ENCODE measurements at regions not wholly inside any gene's neighbourhood (a gene's known extent, or its start where the extent isn't known, plus 50 kb on each side); places are given as distances from the start of the nearest gene placed in this dataset.

DNA sequence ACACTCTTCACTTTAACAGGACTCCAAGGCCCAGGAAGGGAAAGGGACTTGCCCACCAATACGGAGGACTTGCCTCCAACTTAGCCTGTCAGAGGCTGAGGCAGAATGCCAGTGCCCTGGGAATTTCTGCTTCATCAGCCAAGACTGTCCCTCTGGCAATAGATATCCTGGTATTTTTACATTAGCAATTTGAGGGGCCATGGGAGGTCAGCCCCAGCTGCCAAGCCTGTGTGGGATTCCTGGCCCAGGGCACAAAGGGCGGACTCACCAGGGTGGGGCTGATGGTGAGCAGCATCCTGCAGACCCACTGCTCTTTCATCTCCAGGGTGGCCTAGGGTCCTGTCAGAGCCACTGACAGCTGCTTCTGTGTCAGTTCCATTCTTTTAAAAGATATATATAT lies 78.3 kb upstream of the CIBAR2 start:
- Mint-ChIP-seq H3K4me1 (ENCODE audit: low read depth) (no peaks in the 10 kb centered on the region), H3K27ac (no peak overlapping the region), H3K9me3 (no peaks in the 10 kb centered on the region), H3K4me3 (no peak overlapping the region), H3K36me3 (ENCODE audit: low read depth) (no peaks in the 10 kb centered on the region), H3K27me3 (ENCODE audit: low read depth) (peaks cover 5% of the 10 kb centered on the region)

DNA sequence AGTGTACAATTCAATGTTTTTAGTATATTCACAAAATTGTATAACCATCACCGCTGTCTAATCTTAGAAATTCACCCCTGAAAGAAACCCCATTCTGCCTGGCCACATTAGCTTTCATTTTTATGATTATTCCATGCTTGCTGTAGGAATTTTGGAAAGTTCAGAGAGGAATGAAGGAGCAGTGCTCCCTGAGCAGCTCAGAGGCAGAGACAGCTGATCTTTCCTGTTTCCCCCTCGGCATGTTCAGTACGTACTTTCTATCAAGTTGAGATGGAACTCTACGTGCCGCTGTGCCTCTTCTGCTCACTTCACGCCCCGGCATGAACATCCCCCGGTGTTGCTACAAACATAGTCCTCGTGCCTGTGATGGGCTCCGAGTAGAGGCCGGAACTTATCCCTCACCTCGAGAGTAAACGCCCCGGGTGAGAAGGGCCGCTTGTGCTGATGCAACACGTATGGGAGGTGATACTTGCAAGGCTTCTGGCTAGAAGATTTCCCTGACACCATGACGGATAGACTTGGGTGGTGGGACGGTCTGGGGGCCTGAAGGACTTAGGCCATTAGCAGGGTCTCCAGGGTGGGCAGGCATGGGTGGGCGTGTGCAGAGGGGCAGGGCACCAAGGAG lies 79.2 kb upstream of the CIBAR2 start:
- Mint-ChIP-seq H3K27ac (no peak overlapping the region), H3K4me1 (ENCODE audit: low read depth) (no peaks in the 10 kb centered on the region), H3K9me3 (no peaks in the 10 kb centered on the region), H3K36me3 (ENCODE audit: low read depth) (no peaks in the 10 kb centered on the region), H3K4me3 (no peak overlapping the region), H3K27me3 (ENCODE audit: low read depth) (peaks cover 5% of the 10 kb centered on the region)

DNA sequence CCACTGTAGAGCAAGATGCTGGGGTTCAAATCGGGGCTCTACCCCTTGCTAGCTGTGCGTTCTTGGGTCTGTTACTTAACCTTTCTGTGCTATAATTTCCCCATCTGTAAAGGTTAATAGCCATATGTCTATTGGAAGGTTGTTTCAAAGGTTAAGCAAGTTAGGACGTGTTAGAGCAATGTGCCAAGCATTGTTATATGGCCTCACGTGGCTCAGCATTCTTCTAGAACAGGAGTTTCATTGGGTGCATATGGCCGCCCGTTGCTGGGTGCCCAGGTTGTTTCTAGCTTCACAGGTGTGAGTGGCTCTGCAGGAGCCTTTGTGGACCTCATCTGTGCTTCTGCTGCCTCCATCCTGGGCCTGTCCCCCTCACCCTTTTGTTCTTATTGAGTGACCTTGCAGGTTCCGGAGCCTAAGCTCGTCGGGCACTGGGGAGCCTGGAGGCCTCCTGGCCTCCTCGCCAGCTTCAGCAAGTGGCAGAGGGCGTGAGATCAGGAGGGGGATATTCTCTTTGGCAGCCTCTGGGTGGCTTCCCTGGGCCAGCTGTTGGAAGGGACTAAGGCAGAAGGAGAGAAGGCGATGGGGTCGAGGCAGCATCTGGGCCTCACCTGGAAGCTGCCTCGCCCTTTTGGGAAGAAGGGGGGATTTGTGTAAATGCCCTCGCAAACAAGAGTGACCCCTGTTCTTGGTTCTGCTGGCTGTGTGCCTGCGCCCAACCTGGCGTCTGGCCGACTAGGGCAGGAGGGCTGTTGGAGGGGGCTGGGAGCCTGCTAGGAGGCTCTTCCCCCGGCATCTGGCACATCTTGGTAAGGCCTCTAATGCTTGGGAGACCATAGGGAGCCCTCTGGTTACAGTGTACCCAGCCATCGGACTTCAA lies 80.2 kb upstream of the CIBAR2 start:
- peaks cover 5% of the 10 kb centered on the region for H3K27me3 Mint-ChIP-seq (ENCODE audit: low read depth)
- no peak overlapping the region for H3K27ac Mint-ChIP-seq
- no peaks in the 10 kb centered on the region for H3K4me1 Mint-ChIP-seq (ENCODE audit: low read depth)
- no peaks in the 10 kb centered on the region for H3K36me3 Mint-ChIP-seq (ENCODE audit: low read depth)
- no peak overlapping the region for H3K4me3 Mint-ChIP-seq
- H3K9me3 Mint-ChIP-seq = no peaks in the 10 kb centered on the region

DNA sequence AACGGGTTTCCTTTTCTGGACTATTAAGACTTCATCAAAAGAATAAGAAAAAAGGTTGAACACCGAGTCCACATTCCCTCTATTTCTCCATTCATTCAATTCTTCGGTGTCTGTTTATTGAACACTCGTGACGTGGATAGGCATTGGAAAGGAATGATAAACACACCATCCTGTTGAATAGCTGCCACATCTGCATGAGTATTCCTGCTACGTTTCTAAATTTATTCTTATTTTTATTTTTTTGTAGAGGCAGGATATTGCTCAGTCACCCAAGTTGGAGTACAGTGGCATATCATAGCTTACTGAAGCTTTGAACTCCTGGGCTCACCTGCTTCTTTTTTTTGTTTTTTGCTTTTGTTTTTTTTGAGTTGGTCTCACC lies 80.8 kb upstream of the CIBAR2 start:
- Mint-ChIP-seq H3K9me3 (no peaks in the 10 kb centered on the region), H3K27ac (no peak overlapping the region), H3K4me3 (no peak overlapping the region), H3K36me3 (ENCODE audit: low read depth) (no peaks in the 10 kb centered on the region), H3K4me1 (ENCODE audit: low read depth) (no peaks in the 10 kb centered on the region), H3K27me3 (ENCODE audit: low read depth) (peaks cover 5% of the 10 kb centered on the region)

DNA sequence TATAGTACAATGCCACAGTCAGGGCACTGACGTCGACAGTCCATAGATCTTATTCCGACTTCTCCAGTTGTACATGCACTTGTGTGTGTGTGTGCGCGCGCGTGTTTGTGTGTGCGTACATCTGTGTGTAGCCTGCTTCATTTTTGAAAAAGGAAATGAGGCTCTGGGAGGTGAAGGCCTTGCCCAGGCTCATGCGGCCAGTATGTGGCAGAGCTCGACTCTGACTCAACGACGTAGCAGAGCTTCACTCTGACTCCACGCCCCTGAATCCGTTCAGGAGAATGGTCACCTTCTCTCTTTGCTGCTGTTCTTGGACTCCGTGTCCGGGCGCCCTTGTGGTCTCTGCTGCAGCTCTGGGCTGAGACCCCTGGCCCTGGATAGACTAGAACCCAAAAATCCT lies 81.6 kb upstream of the CIBAR2 start:
- Mint-ChIP-seq H3K4me1 (ENCODE audit: low read depth) (no peaks in the 10 kb centered on the region), H3K27ac (no peak overlapping the region), H3K36me3 (ENCODE audit: low read depth) (no peaks in the 10 kb centered on the region), H3K27me3 (ENCODE audit: low read depth) (peaks cover 4% of the 10 kb centered on the region), H3K4me3 (no peak overlapping the region), H3K9me3 (no peaks in the 10 kb centered on the region)

DNA sequence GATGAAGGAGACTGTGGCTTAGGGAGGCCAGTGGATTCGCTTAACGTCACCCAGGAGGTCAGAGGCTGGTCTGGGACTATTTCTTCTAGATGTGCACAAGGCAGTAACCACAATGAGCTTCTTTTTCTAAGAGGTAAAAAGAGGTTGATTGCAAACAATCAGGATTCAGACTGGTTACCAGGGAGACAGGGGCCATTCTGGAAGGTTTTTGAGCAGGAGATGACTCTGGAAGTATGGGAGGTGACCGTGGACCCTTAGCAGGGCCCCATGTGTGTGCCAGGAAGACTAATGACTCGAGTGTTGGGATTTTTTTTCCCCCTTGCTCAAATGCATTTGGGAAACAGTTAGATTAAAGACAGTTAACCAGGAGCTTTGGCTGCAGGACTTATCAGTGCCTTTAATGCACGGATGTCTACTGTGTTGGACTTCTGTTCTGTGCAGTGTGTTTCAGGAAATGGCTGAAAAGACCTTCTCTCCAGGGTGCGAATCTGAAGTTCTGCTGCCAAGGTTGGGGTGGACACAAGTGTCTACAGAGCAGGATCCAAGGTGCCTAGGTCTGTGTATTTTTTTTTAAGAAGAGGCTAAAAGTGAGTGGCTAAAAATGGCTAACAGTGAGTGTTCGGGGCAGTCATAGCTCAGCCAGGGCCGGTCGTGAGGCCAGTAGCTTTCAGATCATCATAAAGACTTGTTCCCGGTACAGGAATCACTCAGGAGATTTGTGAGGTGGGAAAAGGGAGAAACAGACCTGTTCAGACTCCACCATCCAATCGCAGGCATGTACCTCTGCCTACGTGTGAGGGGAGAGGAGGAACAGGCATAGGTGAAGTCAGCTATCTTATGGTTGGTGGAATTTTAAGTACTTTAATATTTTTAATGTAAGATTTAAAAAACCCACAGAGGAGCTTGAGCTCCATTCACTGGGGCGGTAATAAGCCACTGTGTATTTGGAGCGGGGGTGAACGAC lies 82.3 kb upstream of the CIBAR2 start:
- no peak overlapping the region for H3K4me3 Mint-ChIP-seq
- H3K27me3 Mint-ChIP-seq (ENCODE audit: low read depth) = no peaks in the 10 kb centered on the region
- no peaks in the 10 kb centered on the region for H3K36me3 Mint-ChIP-seq (ENCODE audit: low read depth)
- no peaks in the 10 kb centered on the region for H3K4me1 Mint-ChIP-seq (ENCODE audit: low read depth)
- H3K9me3 Mint-ChIP-seq = no peaks in the 10 kb centered on the region
- H3K27ac Mint-ChIP-seq = no peak overlapping the region

DNA sequence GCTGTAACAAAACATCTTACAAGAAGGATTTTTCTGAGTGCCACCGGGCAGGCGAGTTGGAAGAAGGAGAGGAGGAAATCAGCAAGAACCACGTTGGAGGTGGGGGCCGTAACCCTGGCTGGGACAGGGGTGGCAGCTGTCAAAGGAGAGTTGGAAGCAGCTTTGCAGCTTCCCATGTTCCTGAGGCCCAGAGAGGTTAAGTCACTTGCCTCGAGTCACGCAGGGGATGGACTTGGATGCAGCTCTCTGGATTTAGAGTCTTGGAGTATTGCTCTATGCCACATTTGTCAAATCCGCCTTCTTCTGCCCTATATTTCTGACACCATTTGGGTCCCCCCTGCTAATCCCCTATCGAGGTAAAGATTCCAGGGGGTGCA lies 83.0 kb upstream of the CIBAR2 start:
- Mint-ChIP-seq H3K36me3 (ENCODE audit: low read depth) (no peaks in the 10 kb centered on the region), H3K4me1 (ENCODE audit: low read depth) (no peaks in the 10 kb centered on the region), H3K4me3 (no peak overlapping the region), H3K9me3 (no peaks in the 10 kb centered on the region), H3K27ac (no peak overlapping the region), H3K27me3 (ENCODE audit: low read depth) (no peaks in the 10 kb centered on the region)

DNA sequence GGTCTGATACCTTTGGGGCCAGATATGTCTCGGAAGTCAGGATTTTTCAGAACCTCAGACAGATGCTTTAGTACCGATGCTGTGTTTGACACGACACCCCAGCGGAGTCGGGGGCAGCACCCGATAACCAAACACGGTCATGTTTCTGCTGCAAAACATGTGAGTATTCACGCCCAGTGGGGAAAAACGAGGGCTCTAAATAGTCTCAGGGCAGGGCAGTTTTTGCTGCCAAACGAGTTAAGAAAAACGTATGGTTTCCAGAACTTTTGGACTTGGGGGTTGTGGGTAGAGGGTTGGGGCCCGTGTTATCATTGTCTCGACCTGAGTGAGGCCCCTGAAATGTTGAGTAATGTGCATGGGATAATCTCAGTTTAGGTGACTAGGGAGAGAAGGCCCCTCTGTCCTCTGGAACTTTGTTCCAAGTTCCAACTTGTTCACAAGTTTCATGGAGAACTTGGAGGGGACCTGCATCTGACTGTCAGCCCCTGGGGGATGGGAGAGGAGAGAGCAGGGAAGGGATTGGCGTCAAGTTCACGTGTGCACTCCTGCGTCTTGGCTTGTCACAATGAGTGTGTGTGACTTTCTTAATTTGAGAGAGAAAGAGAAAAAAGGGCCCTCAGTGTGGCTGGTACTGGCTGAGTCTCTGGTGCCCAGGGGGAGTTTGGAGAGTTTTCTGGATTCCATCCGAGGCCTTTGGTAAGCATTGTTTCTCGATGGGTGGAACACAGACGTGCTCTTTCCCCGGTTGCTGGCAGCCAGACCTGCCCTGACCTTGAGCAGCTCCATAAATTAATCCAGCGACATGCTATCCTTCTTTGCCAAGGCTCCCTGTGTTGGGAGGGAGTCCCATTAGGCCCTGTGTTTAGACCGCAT lies 83.9 kb upstream of the CIBAR2 start:
- Mint-ChIP-seq H3K9me3 (no peaks in the 10 kb centered on the region), H3K27me3 (ENCODE audit: low read depth) (no peaks in the 10 kb centered on the region), H3K4me3 (no peak overlapping the region), H3K36me3 (ENCODE audit: low read depth) (no peaks in the 10 kb centered on the region), H3K27ac (no peak overlapping the region), H3K4me1 (ENCODE audit: low read depth) (no peaks in the 10 kb centered on the region)

DNA sequence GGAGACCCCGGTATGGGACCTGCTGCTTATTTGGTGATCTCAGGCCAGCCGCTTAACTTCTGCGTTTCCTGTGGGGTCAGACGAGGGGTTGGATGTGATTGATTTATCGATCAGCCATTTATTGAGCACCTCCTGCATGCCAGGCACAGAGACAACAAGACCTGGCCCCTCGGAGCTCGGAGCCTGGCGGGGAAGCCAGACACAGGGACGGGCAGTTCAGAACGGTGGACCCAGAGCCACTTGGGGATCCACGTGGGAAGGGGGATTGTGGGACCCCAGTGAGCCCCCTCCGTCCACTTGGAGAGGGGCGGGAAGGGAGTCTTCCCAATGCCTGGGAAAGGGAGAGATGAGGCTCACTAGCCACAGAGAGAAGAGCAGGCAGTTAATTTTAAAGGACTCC lies 84.7 kb upstream of the CIBAR2 start:
- Mint-ChIP-seq H3K4me1 (ENCODE audit: low read depth) (no peaks in the 10 kb centered on the region), H3K27ac (no peak overlapping the region), H3K27me3 (ENCODE audit: low read depth) (no peaks in the 10 kb centered on the region), H3K9me3 (no peaks in the 10 kb centered on the region), H3K36me3 (ENCODE audit: low read depth) (no peaks in the 10 kb centered on the region), H3K4me3 (no peak overlapping the region)

DNA sequence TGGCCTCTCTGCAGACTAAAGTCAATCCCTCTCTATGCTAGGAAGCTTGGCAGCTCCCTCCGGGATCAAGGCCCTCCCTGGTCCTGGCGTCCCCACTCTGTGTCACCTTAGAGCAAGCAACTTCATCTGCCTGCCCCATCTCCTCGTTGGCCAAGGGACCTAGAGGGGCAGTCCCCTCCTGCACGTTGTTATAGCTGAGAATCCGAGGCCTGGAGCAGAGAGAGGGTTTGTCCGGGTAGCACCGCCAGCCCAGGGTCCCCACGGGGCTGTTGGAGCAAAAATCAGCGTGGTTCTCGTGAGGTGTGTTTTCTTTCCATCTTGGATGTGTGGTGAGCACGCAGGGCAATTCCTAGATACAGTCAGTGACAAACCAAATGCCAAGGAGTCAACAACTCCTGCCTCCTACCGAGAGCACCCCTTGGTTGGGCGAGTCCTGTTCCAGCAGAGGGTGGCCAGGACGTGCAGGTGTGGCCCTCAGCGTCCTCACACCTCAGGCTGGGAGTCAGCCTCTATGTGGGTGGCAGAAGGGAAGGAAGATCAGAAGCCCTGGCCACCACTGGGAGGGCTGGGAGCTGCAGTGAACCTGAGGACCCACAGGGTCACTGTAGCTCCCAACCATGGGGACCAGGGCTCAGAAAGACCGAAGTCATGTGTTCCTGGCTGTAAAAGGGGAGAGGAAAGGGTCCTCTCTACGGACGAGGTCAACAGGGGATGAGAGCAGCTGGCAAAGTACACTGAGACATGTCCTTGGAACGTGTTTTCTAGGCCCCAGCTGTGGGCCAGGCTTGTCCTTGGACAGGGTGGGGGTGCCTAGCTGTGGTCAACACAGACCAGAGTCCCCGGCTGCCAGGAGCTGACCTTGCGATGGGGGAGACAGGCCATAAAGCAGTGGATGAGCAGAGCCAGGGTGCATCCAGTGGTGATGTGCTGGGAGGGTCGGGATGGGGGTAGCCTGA lies 85.6 kb upstream of the CIBAR2 start:
- no peak overlapping the region for H3K27ac Mint-ChIP-seq
- H3K27me3 Mint-ChIP-seq (ENCODE audit: low read depth) = no peaks in the 10 kb centered on the region
- no peaks in the 10 kb centered on the region for H3K4me1 Mint-ChIP-seq (ENCODE audit: low read depth)
- H3K4me3 Mint-ChIP-seq = no peak overlapping the region
- no peaks in the 10 kb centered on the region for H3K9me3 Mint-ChIP-seq
- H3K36me3 Mint-ChIP-seq (ENCODE audit: low read depth) = no peaks in the 10 kb centered on the region

DNA sequence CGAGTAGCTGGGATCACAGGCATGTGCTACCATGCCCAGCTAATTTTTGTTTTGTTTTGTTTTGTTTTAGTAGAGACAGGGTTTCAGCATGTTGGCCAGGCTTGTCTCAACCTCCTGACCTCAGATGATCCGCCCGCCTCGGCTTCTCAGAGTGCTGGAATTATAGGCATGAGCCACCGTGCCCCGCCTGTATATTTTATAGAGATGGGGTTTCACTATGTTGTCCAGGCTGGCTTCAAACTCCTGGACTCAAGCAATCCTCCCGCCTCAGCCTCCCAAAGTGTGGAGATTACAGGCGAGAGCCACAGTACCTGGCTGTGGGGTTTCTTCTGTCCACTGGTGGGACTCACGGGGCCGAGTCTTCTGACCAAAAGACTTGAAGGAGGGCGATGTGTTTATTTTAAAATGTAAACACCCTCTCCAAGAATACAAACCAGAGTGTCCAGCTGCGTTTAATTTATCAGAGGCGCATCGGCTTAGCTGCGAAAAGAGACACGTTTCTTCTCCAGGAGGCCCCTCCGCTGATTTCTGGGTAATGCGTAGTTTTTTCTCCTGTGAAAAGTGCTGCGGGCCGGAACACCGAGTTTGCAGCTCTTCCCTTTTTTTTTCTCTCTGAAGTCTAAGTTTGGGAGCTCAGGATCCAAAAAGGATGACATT lies 86.9 kb upstream of the CIBAR2 start:
- H3K4me1 Mint-ChIP-seq (ENCODE audit: low read depth) = no peaks in the 10 kb centered on the region
- H3K9me3 Mint-ChIP-seq = no peaks in the 10 kb centered on the region
- no peak overlapping the region for H3K27ac Mint-ChIP-seq
- H3K36me3 Mint-ChIP-seq (ENCODE audit: low read depth) = no peaks in the 10 kb centered on the region
- no peak overlapping the region for H3K4me3 Mint-ChIP-seq
- no peaks in the 10 kb centered on the region for H3K27me3 Mint-ChIP-seq (ENCODE audit: low read depth)

DNA sequence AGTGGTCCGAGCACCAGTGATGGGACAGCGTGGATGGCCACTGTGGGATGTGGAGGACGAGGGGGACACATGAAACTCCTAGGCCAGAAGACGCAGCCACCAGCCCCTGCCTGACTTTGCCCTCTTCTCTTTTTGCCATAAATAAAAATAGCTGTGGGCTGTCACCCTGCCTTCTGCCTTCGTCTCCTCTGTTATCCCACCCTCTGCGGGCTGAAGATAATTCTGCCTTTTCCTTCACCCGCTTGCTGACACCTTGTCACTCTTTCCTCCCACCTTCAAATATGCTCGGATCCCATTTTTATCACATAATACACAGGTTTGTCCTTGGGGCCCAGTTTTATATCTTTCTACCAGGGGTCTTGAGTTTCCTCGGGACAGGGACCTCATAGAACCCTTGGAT lies 87.6 kb upstream of the CIBAR2 start:
- H3K27me3 Mint-ChIP-seq (ENCODE audit: low read depth) = no peaks in the 10 kb centered on the region
- no peaks in the 10 kb centered on the region for H3K9me3 Mint-ChIP-seq
- H3K36me3 Mint-ChIP-seq (ENCODE audit: low read depth) = no peaks in the 10 kb centered on the region
- no peak overlapping the region for H3K4me3 Mint-ChIP-seq
- no peak overlapping the region for H3K27ac Mint-ChIP-seq
- H3K4me1 Mint-ChIP-seq (ENCODE audit: low read depth) = no peaks in the 10 kb centered on the region

Data from T-helper 1 cell treated with Interleukin-12 subunit alpha and Interleukin-12 subunit beta and Interleukin-4 antibody, amounts not matched to agents 30 μg/mL and 1 μg/mL, for 36 hours (primary cell).